Endodermal cell (in vitro differentiated cells): ENCODE measurements at regions not wholly inside any gene's neighbourhood (a gene's known extent, or its start where the extent isn't known, plus 50 kb on each side); places are given as distances from the start of the nearest gene placed in this dataset.

ENCODE experiments used
- DNase-seq: peaks from one replicate; pipeline ENCODE4 v3.0.0-alpha.2; 2017
- H3K27ac ChIP-seq: 2 replicates; pipeline ENCODE4 v1.5.1; 2013; ENCODE audit warnings: mild to moderate bottlenecking, low read depth, low read length, moderate library complexity
- H3K27me3 ChIP-seq: 2 replicates; pipeline ENCODE4 v1.6.1; 2013; ENCODE audit warnings: mild to moderate bottlenecking, low read length, moderate library complexity; ENCODE audit not compliant: insufficient read depth, control insufficient read depth, poor library complexity, severe bottlenecking
- H3K36me3 ChIP-seq: 2 replicates; pipeline ENCODE4 v1.7.0; 2013; ENCODE audit warnings: mild to moderate bottlenecking, low read length, moderate library complexity; ENCODE audit not compliant: control insufficient read depth, insufficient read depth
- H3K4me1 ChIP-seq: one replicate; pipeline ENCODE4 v1.7.0; 2013; ENCODE audit warnings: low read length; ENCODE audit not compliant: control insufficient read depth, insufficient read depth
- H3K4me3 ChIP-seq: 2 replicates; pipeline ENCODE4 v1.5.1; 2013; ENCODE audit warnings: mild to moderate bottlenecking, low read length, moderate library complexity
- H3K9ac ChIP-seq: 2 replicates; pipeline ENCODE4 v1.6.1; 2013; ENCODE audit warnings: mild to moderate bottlenecking, low read length, moderate library complexity; ENCODE audit not compliant: poor library complexity, severe bottlenecking; ENCODE audit errors: extremely low read depth
- H3K9me3 ChIP-seq: 2 replicates; pipeline ENCODE4 v1.6.1; 2013; ENCODE audit warnings: mild to moderate bottlenecking, low read length, moderate library complexity; ENCODE audit not compliant: control insufficient read depth
- H3K27ac Mint-ChIP-seq: 2 replicates; pipeline ENCODE4 v1.8.0; 2020; ENCODE audit warnings: mixed read lengths
- H3K27me3 Mint-ChIP-seq: 2 replicates; pipeline ENCODE4 v1.8.0; 2021; ENCODE audit warnings: mild to moderate bottlenecking, mixed read lengths; ENCODE audit not compliant: insufficient read depth
- H3K36me3 Mint-ChIP-seq: 2 replicates; pipeline ENCODE4 v1.8.0; 2020; ENCODE audit warnings: low read depth, mixed read lengths
- H3K4me1 Mint-ChIP-seq: 2 replicates; pipeline ENCODE4 v1.8.0; 2020; ENCODE audit warnings: mixed read lengths
- H3K4me3 Mint-ChIP-seq: 2 replicates; pipeline ENCODE4 v1.8.0; 2020; ENCODE audit warnings: mild to moderate bottlenecking, moderate library complexity, mixed read lengths
- H3K9me3 Mint-ChIP-seq: 2 replicates; pipeline ENCODE4 v1.8.0; 2020; ENCODE audit warnings: mild to moderate bottlenecking, mixed read lengths
- WGBS, 2 experiments: methylation state at CpG; one replicate each; pipeline versions ENCODE4 v1.1.5 to v1.1.7; 2013; ENCODE audit warnings: missing lambda C conversion rate in 2 of 2, mixed read lengths in 1 of 2; ENCODE audit not compliant: insufficient coverage in 1 of 2, insufficient read length in 1 of 2; 5-methylcytosine and 5-hydroxymethylcytosine counted together
- TF ChIP-seq, protein P1 (sequence below): fragments of 200-600 bp; sonication (generic); conservative IDR thresholded peaks from 2 replicates; pipeline ENCODE4 v1.5.0; 2021; ENCODE audit warnings: antibody characterized with exemption, mild to moderate bottlenecking

DNA sequence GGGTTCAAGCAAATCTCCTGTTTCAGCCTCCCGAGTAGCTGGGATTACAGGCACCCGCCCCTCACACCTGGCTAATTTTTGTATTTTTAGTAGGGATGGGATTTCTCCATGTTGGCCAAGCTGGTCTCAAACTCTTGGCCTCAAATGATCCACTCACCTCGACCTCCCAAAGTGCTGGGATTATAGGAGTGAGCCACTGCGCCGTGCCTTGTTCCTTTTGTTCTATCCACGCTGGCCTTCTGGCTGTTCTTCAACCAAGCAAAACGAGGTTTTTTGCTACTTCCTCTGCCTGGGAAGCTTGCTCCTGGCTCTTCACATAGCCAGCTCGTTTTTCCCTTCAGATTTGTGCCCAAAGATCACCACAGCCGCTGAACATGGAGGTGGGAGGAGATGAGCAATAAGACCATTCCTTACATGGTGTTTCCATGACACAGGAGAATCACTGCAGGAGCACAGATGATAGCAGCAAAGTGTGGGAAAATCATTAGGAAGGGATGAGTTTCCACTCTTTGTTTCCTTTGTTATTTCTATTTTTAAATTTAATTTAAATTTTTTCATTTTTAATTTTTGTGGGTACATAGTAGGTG is 201.0 kb upstream of the ZNF217 start:
- Histone ChIP-seq H3K9ac (no peak overlapping the region), H3K36me3 (no peaks in the 10 kb centered on the region), H3K27me3 (no peaks in the 10 kb centered on the region), H3K27ac (no peak overlapping the region), H3K9me3 (no peaks in the 10 kb centered on the region), H3K4me3 (no peak overlapping the region), H3K4me1 (no peaks in the 10 kb centered on the region)
- TF ChIP-seq, protein P1, sequence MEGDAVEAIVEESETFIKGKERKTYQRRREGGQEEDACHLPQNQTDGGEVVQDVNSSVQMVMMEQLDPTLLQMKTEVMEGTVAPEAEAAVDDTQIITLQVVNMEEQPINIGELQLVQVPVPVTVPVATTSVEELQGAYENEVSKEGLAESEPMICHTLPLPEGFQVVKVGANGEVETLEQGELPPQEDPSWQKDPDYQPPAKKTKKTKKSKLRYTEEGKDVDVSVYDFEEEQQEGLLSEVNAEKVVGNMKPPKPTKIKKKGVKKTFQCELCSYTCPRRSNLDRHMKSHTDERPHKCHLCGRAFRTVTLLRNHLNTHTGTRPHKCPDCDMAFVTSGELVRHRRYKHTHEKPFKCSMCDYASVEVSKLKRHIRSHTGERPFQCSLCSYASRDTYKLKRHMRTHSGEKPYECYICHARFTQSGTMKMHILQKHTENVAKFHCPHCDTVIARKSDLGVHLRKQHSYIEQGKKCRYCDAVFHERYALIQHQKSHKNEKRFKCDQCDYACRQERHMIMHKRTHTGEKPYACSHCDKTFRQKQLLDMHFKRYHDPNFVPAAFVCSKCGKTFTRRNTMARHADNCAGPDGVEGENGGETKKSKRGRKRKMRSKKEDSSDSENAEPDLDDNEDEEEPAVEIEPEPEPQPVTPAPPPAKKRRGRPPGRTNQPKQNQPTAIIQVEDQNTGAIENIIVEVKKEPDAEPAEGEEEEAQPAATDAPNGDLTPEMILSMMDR: no peak
- Mint-ChIP-seq H3K27ac (no peak overlapping the region), H3K36me3 (no peaks in the 10 kb centered on the region), H3K27me3 (peaks cover 2% of the 10 kb centered on the region), H3K4me3 (no peak overlapping the region), H3K4me1 (peaks cover 19% of the 10 kb centered on the region), H3K9me3 (peaks cover 1% of the 10 kb centered on the region)
- WGBS, 2 experiments: 87 to 90% methylated on average over 7 to 9 of the region's 9 CpGs
- DNase-seq: no peak

DNA sequence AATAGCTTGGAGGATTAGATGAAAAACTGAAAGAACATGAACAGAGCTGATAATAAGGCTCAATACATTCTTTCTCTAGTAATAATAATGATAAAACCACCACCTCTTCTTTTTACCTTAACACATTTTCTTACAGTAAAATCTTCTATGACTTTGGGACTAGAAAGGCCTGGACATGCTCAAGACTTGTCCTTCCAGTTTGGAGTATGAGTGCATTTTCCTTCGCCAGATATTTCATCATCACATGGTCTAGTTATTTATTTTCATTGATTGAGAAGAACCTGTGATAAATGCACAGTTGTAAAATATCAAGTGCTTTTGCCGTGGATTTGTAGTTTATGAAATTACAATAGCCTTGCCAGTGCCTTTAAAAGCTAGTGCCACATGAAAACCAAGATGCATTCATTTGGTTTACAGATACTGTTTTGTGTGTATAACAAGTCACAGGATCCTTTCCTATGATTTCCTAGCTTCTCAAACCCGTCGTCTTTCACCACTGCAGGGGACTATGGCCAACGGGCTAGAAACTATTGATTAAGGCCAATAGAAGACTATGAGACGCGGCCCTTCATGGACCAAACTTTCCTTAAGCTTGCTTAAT is 200.2 kb upstream of the ZNF217 start:
- Histone ChIP-seq H3K36me3 (no peaks in the 10 kb centered on the region), H3K27me3 (no peaks in the 10 kb centered on the region), H3K9ac (no peak overlapping the region), H3K4me1 (no peaks in the 10 kb centered on the region), H3K27ac (no peak overlapping the region), H3K9me3 (no peaks in the 10 kb centered on the region), H3K4me3 (no peak overlapping the region)
- DNase-seq: no peak
- WGBS, 2 experiments: 94 to 95% methylated on average over 6 to 7 of the region's 7 CpGs
- Mint-ChIP-seq H3K27me3 (peaks cover 2% of the 10 kb centered on the region), H3K27ac (no peak overlapping the region), H3K36me3 (no peaks in the 10 kb centered on the region), H3K4me1 (peaks cover 17% of the 10 kb centered on the region), H3K9me3 (peaks cover 1% of the 10 kb centered on the region), H3K4me3 (no peak overlapping the region)
- TF ChIP-seq, protein P1: no peak

- no peak for DNase-seq
- Histone ChIP-seq H3K4me3 (no peak overlapping the region), H3K9ac (no peak overlapping the region), H3K9me3 (no peaks in the 10 kb centered on the region), H3K27ac (no peak overlapping the region), H3K27me3 (no peaks in the 10 kb centered on the region), H3K4me1 (no peaks in the 10 kb centered on the region), H3K36me3 (no peaks in the 10 kb centered on the region)
- 90% methylated on average over 2 to 4 of the region's 5 CpGs for WGBS, 2 experiments
- Mint-ChIP-seq H3K4me1 (peaks cover 16% of the 10 kb centered on the region), H3K27ac (no peak overlapping the region), H3K36me3 (no peaks in the 10 kb centered on the region), H3K27me3 (peaks cover 2% of the 10 kb centered on the region), H3K9me3 (peaks cover 1% of the 10 kb centered on the region), H3K4me3 (no peak overlapping the region)
- TF ChIP-seq, protein P1: no peak
Measured at GRCh38 chr20:53792946-53793536, 199.4 kb upstream of the ZNF217 start.
